Loucy (cell line): ENCODE measurements at regions not wholly inside any gene's neighbourhood (a gene's known extent, or its start where the extent isn't known, plus 50 kb on each side); places are given as distances from the start of the nearest gene placed in this dataset.

ENCODE experiments used
- CTCF ChIP-seq: fragments of 200-600 bp; sonication (generic); conservative IDR thresholded peaks from 2 replicates; pipeline ENCODE4 v1.5.1; 2014; ENCODE audit warnings: mild to moderate bottlenecking, antibody characterized with exemption, low read length
- EZH2phosphoT487 ChIP-seq: fragments of 200-600 bp; IDR thresholded peaks from 2 replicates; pipeline ENCODE4 v1.6.1; 2018; ENCODE audit warnings: antibody characterized with exemption, mild to moderate bottlenecking, moderate library complexity, borderline replicate concordance

- TF ChIP-seq CTCF = no peak
- TF ChIP-seq EZH2phosphoT487 = no peak
These were observed 182.2 kb downstream of the URB2 start for GRCh38 chr1:229808272-229808671.
